ENCODE measurements at regions not wholly inside any gene's neighbourhood (a gene's known extent, or its start where the extent isn't known, plus 50 kb on each side); places are given as distances from the start of the nearest gene placed in this dataset.
A peak's percentile ranks its signal among the peaks of the same experiment; 100 is the strongest.
"Not testable (repeated sequence)": the region's sequence is repeated elsewhere in the genome, so short reads cannot be mapped to it uniquely, and the experiment has no call there.

- DNase-seq (ENCODE audit: low read depth) = no peak
Measured at GRCh38 chr3:88408935-88409334, 259.2 kb downstream of the C3orf38 start.

- DNase-seq (ENCODE audit: low read depth) = no peak
Measured at GRCh38 chr3:88410259-88410658, 260.5 kb downstream of the C3orf38 start.

- no peak for DNase-seq (ENCODE audit: low read depth)
Measured at GRCh38 chr3:88412346-88412745, 262.6 kb downstream of the C3orf38 start.

DNA sequence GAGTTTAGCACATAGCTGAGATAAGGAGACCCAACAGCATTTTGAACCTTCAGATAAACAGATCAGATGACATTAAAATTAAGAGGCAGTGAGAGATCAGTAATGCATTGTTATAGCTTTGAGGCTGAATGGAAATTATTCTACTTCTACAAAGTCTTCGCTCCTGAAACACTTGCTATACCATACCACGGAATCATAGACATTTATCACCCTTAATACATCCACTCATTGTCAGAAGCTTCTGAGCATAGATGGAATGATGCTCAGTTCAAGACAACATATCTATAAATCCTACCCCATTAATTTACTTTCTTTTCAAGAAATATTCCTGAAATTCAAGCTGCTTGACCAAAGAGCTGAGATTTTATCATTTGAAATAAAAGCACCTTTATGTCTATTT lies 266.7 kb downstream of the C3orf38 start:
- no peak for DNase-seq (ENCODE audit: low read depth)

DNA sequence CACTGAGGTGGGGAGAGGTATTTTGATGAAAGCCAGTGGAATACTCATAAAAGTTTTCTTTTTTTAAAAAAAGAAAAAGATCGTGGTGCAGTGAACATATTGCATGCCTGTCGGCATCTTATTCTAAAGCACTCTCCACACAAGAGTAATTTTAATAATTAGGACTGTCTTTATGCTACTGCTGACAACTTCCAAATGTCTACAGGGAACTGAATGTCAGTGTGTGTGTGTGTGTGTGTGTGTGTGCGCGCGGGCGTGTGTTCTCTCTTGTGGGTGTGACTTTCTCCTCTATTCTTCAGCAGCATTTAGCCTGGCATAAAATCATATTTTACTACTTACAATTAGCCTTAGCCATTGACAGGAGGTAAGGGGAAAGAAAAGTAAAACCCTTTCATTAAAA lies 268.5 kb downstream of the C3orf38 start:
- DNase-seq (ENCODE audit: low read depth) = no peak

DNA sequence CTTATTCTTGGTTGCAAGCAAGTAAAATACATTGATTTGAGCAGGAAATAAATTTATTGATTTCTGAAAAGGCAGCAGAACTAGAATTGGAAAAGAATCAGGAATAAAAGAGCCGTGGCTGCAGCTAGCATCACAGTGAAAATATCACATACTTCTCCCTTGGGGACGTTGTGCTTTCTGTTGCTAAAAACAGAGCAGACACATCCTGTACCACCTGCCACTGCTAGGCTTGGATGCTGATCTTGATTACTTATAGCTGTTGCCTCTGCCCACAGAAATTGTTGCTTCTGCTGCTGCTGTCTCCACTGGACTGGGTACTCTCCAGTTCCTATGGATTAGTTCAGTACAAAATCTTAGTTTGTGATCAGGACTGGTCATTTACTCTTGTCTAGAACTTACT lies 283.8 kb downstream of the C3orf38 start:
- DNase-seq (ENCODE audit: low read depth) = no peak

DNA sequence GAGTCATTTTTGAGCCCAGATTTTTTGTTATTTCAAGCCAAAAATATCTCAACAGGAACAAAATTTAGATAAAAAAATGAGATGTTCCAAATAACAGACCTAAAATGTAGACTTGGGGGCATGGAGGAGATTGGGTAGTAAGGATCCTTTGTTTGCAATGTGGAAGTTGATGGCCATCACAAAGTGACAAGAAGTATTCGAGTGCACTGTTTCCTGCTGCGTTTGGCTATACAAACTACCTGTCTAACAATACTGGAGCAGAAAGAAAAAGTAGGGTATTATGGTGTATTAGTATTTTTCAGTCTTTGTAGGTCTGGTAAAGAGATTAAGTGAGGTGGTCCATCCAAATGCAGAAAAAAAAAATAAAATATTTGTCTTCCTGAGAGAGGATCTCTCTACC lies 284.2 kb downstream of the C3orf38 start:
- no peak for DNase-seq (ENCODE audit: low read depth)

DNA sequence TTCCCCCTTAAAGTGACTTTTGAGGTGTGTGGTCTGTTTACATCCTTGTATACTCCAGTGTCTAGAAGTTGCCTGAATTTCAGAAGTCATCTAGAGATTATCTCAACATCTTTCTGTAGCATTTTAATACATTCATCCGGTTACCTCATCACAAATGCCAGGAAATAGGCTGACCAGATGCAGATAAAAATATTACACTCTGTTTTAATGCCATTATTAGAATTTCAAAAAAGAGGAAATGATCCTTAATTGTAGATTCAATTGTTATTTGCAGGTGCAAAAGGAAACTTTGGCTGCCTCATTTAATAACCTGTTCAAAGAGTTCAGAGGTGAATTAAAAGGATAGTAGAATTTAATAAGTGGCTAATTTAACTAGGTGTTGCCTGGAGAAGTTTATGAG lies 290.9 kb downstream of the C3orf38 start:
- DNase-seq (ENCODE audit: low read depth) = no peak

DNA sequence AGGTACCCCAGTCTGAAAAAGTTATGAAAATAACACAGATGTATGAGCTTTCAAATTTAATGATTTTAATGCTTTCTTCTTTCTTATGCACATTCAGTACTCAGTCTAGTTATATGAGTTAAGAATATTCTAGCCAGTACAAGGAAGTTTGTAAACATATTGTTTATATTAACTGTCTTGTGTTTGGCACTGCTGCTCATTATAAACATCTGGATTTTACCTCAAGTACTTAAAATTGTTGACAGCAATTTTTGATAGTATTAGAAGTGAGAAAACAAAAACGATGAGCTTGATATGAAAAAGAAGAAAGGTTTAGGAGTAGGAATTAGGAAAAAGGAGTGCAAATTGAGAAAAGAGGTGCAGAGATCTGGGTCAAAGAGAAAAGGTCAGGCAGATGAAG lies 293.3 kb downstream of the C3orf38 start:
- DNase-seq (ENCODE audit: low read depth) = no peak

DNA sequence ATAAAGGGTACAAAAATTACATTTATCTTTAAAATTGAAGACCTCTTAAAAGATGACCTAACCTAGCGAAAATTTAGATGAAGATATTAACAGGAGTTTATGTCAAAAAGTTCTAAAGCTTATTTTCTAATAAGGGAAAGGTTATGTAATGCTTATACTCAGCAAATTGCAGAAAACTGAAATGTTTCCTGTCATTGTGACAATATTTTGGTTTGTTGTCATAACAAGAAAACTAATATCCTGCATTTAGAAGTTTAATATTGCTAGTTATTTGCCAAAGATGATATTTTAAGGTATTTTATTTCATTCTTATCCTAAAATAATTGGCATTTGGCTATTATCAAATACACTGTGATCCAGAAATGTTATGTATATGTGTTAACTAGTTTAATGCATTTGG lies 294.5 kb downstream of the C3orf38 start:
- DNase-seq (ENCODE audit: low read depth) = no peak

GRCh38 chr3:88452228-88452627 lies 302.5 kb downstream of the C3orf38 start:
- DNase-seq (ENCODE audit: low read depth) = no peak

DNA sequence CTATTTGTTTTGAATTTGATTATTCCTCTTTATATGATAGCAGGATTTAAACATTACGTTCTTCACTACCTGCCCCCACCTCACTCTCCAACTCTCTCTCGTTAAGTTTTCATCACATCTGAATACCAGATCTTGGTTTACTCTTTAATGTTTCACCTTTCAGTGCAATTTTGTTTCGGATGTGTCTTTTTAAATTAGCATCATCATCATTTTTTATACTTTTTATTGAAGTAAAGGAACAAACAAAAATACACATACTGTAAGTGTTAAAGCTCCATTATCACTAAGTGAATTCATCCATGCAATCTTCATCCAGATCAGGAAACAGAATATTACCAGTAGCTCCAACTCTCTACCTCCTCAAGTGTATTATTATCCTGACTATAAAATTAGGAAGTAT lies 310.6 kb downstream of the C3orf38 start:
- no peak for DNase-seq (ENCODE audit: low read depth)

DNA sequence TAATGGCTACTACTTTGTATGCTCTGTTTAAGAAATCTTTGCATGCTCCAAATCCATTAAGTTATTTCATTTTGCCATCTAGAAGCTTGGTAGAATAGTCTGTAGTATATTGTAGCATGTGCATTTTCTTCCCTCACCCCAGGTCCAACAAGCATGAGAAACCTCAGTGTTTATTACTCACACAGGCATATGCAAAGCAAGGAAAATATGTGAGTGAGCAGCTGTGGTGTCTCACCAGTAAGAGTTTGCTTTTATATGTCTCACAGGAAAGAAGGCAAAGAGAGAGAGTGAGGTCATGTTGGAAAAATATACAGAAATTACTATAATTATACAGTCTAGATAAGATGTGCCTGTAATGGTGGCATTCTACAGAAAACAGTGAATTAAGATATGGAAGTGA lies 312.5 kb downstream of the C3orf38 start:
- peak; percentile 7 for DNase-seq (ENCODE audit: low read depth)

DNA sequence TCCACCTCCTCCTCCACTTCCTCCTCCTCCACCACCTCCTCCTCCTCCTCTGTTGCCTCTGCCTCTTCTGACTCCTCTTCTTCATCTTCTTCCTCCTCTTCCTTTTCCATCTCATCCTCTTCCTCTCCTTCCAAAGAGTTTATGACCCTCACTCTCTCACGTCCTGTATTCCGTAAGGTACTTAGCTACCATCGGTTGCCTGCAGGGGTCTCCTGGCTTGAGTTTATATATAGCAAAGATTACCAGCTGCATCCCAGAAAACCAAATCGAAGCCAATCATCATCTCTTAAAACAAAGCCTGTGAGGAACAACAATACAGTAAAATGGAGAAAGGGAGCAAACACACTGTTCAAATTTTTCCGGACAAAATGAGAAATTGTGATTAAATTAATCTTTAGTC lies 317.4 kb downstream of the C3orf38 start:
- no peak for DNase-seq (ENCODE audit: low read depth)

DNA sequence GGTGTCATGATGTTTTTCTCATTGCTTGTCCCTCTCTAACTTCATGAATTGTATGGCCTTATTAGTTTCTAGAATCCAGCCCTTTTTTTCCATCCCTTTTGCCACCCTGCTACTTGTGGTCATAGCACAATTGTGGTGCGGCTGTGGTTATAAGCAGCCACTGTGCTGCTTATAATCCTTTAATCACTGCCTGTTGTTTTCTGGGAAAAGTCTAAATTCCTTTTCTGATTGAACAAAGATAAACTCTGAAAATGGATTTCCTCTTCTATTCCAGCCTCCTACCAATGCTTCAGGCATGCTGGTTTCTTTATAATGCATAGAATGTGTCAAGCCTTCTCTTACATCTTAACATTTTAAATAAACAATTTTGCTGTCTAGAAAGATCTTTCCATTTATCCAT lies 319.5 kb downstream of the C3orf38 start:
- DNase-seq (ENCODE audit: low read depth) = no peak

- DNase-seq (ENCODE audit: low read depth) = no peak
Measured at GRCh38 chr3:88478460-88478859, 328.7 kb downstream of the C3orf38 start.

GRCh38 chr3:88480822-88481221 lies 331.1 kb downstream of the C3orf38 start:
- DNase-seq (ENCODE audit: low read depth) = peak; percentile 17

DNA sequence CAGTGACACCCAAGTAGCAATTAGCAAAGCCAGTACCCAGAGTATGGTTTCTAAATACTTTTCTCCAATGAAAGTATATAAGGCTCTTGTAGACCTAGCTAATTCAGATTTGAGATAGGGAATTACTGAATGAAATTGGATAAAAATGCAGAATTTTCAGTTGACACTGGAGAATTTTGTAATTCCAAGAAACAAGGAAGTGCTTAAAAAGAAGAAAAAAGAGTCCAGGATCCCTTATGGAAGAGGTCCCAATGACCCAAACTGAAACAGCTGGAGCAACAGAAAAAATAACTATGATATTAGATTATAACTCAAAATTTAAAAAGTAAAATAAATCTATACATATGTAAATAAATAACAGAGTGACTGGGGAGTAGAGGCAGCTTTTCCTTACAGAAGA lies 335.2 kb downstream of the C3orf38 start:
- DNase-seq (ENCODE audit: low read depth) = no peak

DNA sequence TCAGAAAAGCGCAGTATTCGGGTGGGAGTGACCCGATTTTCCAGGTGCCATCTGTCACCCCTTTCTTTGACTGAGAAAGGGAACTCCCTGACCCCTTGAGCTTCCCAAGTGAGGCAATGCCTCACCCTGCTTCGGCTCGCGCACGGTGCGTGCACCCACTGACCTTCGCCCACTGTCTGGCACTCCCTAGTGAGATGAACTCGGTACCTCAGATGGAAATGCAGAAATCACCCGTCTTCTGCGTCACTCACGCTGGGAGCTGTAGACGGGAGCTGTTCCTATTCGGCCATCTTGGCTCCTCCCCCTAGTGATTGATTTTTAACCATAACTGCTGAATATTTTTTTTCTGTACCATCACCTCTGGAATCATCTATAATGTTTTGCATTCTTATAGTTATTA lies 359.1 kb downstream of the C3orf38 start:
- not testable (repeated sequence) for DNase-seq (ENCODE audit: low read depth)

GRCh38 chr3:88509582-88509981 lies 359.8 kb downstream of the C3orf38 start:
- no peak for DNase-seq (ENCODE audit: low read depth)

- no peak for DNase-seq (ENCODE audit: low read depth)
Measured at GRCh38 chr3:88528494-88528893, 378.7 kb downstream of the C3orf38 start.

- DNase-seq (ENCODE audit: low read depth) = no peak
Measured at GRCh38 chr3:88534534-88534933, 384.8 kb downstream of the C3orf38 start.

GRCh38 chr3:88535563-88535962 lies 385.8 kb downstream of the C3orf38 start:
- no peak for DNase-seq (ENCODE audit: low read depth)

- DNase-seq (ENCODE audit: low read depth) = no peak
Measured at GRCh38 chr3:88542916-88543315, 393.2 kb downstream of the C3orf38 start.

- DNase-seq (ENCODE audit: low read depth) = no peak
Measured at GRCh38 chr3:88572450-88572849, 422.7 kb downstream of the C3orf38 start.
